H1 (cell line): ENCODE measurements at regions not wholly inside any gene's neighbourhood (a gene's known extent, or its start where the extent isn't known, plus 50 kb on each side); places are given as distances from the start of the nearest gene placed in this dataset.

Source experiments
- CEBPB ChIP-seq: IDR thresholded peaks from 2 replicates; pipeline ENCODE4 v1.6.1; 2012; ENCODE audit warnings: low read depth, low read length
- POLR2A ChIP-seq, 2 experiments: IDR thresholded peaks; 1 replicate in 1 of 2; 2 replicates in 1 of 2; pipeline ENCODE4 v1.6.1; 2011; ENCODE audit warnings: low read depth in 2 of 2, low read length in 2 of 2, mild to moderate bottlenecking in 2 of 2; ENCODE audit errors: control extremely low read depth in 1 of 2

GRCh38 chrX:14406225-14406624, 123.1 kb upstream of the GLRA2 start:
- TF ChIP-seq CEBPB (no peak), POLR2A (IDR thresholded peaks at IDR 0.05; ENCODE audit: control extremely low read depth in 1 of 2, low read depth in 2 of 2, low read length in 2 of 2) (no peak)
